ENCODE measurements at regions not wholly inside any gene's neighbourhood (a gene's known extent, or its start where the extent isn't known, plus 50 kb on each side); places are given as distances from the start of the nearest gene placed in this dataset.

GRCh38 chr13:83221256-83221655, 661.0 kb downstream of the SLITRK1 start:
- no peaks in the 10 kb centered on the region for H4K20me1 ChIP-seq (ENCODE audit: insufficient read depth, low read length)
- H3K4me3 Mint-ChIP-seq = no peak overlapping the region
- no peaks in the 10 kb centered on the region for H3K27me3 ChIP-seq (ENCODE audit: control insufficient read depth in 2 of 2, insufficient read depth in 2 of 2, low read length in 2 of 2)
- no peak overlapping the region for H3K9ac ChIP-seq (ENCODE audit: insufficient read depth, low read length, poor library complexity, severe bottlenecking)
- H3K4me1 ChIP-seq (ENCODE audit: control insufficient read depth in 1 of 2, insufficient read depth in 2 of 2, low read length in 2 of 2) = no peaks in the 10 kb centered on the region
- peaks cover 0 to 5% (median 0%) of the 10 kb centered on the region in 7 donors for H3K9me3 Mint-ChIP-seq
- no peaks in the 10 kb centered on the region for H3K36me3 ChIP-seq (replicated peaks in 1 of 2; ENCODE audit: control insufficient read depth in 1 of 2, insufficient read depth in 2 of 2, low read length in 2 of 2)
- H3K4me2 ChIP-seq (replicated peaks; ENCODE audit: extremely low read depth, low read length, poor library complexity, severe bottlenecking) = no peak overlapping the region
- H3K27me3 Mint-ChIP-seq (ENCODE audit: low read depth in 3 of 3) = no peaks in the 10 kb centered on the region
- no peak overlapping the region for H3K27ac ChIP-seq (ENCODE audit: low read depth in 1 of 2, low read length in 2 of 2)
- WGBS (ENCODE audit: insufficient coverage) = no CpG with 5 or more reads among the region's 1 CpG
- H3K36me3 Mint-ChIP-seq = no peaks in the 10 kb centered on the region
- H2AFZ ChIP-seq (ENCODE audit: insufficient read depth, low read depth, low read length, poor library complexity, severe bottlenecking) = no peak overlapping the region
- TF ChIP-seq, protein P1, sequence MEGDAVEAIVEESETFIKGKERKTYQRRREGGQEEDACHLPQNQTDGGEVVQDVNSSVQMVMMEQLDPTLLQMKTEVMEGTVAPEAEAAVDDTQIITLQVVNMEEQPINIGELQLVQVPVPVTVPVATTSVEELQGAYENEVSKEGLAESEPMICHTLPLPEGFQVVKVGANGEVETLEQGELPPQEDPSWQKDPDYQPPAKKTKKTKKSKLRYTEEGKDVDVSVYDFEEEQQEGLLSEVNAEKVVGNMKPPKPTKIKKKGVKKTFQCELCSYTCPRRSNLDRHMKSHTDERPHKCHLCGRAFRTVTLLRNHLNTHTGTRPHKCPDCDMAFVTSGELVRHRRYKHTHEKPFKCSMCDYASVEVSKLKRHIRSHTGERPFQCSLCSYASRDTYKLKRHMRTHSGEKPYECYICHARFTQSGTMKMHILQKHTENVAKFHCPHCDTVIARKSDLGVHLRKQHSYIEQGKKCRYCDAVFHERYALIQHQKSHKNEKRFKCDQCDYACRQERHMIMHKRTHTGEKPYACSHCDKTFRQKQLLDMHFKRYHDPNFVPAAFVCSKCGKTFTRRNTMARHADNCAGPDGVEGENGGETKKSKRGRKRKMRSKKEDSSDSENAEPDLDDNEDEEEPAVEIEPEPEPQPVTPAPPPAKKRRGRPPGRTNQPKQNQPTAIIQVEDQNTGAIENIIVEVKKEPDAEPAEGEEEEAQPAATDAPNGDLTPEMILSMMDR (IDR thresholded peaks at IDR 0.05) = no peak
- intact Hi-C loops (cut with micrococcal nuclease) = no loop called here
- no peaks in the 10 kb centered on the region for H3K9me3 ChIP-seq (replicated peaks in 1 of 2; ENCODE audit: control insufficient read depth in 1 of 2, insufficient read depth in 1 of 2, low read length in 2 of 2)
- H3K4me1 Mint-ChIP-seq = no peaks in the 10 kb centered on the region
- H3K27ac Mint-ChIP-seq = no peak overlapping the region
- no peak overlapping the region for H3K4me3 ChIP-seq (replicated peaks in 1 of 3; ENCODE audit: low read depth in 2 of 3, low read length in 3 of 3)
- no peaks in the 10 kb centered on the region for H3K79me2 ChIP-seq (ENCODE audit: insufficient read depth, low read length)
- no peak for DNase-seq

DNA sequence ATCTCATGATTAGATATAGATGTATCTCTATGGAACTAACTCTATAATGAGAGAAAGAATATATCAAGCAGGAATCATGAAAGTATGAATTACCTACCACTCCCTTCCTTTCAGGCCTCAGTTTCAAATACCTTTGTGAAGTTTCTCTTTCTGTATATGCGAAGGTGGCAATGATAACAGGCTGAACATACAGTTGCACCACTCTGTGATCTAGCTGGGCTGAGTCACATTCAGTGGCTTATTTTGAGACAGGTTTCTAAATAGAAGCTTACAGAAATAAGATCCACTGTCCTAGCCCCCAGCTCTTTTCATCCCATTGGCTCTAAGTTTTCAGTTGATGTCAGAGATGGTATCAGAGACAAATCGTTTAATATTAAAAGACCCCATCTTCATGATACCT, 662.0 kb downstream of the SLITRK1 start:
- no peaks in the 10 kb centered on the region for H3K36me3 ChIP-seq (replicated peaks in 1 of 2; ENCODE audit: control insufficient read depth in 1 of 2, insufficient read depth in 2 of 2, low read length in 2 of 2)
- no peaks in the 10 kb centered on the region for H3K79me2 ChIP-seq (ENCODE audit: insufficient read depth, low read length)
- H3K4me1 Mint-ChIP-seq = no peaks in the 10 kb centered on the region
- H3K27me3 Mint-ChIP-seq (ENCODE audit: low read depth in 3 of 3) = no peaks in the 10 kb centered on the region
- H3K27ac ChIP-seq (ENCODE audit: low read depth in 1 of 2, low read length in 2 of 2) = no peak overlapping the region
- no peak overlapping the region for H2AFZ ChIP-seq (ENCODE audit: insufficient read depth, low read depth, low read length, poor library complexity, severe bottlenecking)
- no CpG with 5 or more reads among the region's 2 CpGs for WGBS (ENCODE audit: insufficient coverage)
- no peak for DNase-seq
- no peak overlapping the region for H3K4me3 ChIP-seq (replicated peaks in 1 of 3; ENCODE audit: low read depth in 2 of 3, low read length in 3 of 3)
- no peaks in the 10 kb centered on the region for H4K20me1 ChIP-seq (ENCODE audit: insufficient read depth, low read length)
- H3K36me3 Mint-ChIP-seq = no peaks in the 10 kb centered on the region
- intact Hi-C loops (cut with micrococcal nuclease) = no loop called here
- no peaks in the 10 kb centered on the region for H3K27me3 ChIP-seq (ENCODE audit: control insufficient read depth in 2 of 2, insufficient read depth in 2 of 2, low read length in 2 of 2)
- TF ChIP-seq, protein P1 (IDR thresholded peaks at IDR 0.05) = no peak
- H3K4me2 ChIP-seq (replicated peaks; ENCODE audit: extremely low read depth, low read length, poor library complexity, severe bottlenecking) = no peak overlapping the region
- no peak overlapping the region for H3K9ac ChIP-seq (ENCODE audit: insufficient read depth, low read length, poor library complexity, severe bottlenecking)
- H3K4me1 ChIP-seq (ENCODE audit: control insufficient read depth in 1 of 2, insufficient read depth in 2 of 2, low read length in 2 of 2) = no peaks in the 10 kb centered on the region
- H3K4me3 Mint-ChIP-seq = no peak overlapping the region
- peaks cover 0 to 5% (median 0%) of the 10 kb centered on the region in 7 donors for H3K9me3 Mint-ChIP-seq
- H3K27ac Mint-ChIP-seq = no peak overlapping the region
- H3K9me3 ChIP-seq (replicated peaks in 1 of 2; ENCODE audit: control insufficient read depth in 1 of 2, insufficient read depth in 1 of 2, low read length in 2 of 2) = no peaks in the 10 kb centered on the region

Data from CD14-positive monocyte (primary cell).